ENCODE measurements at regions not wholly inside any gene's neighbourhood (a gene's known extent, or its start where the extent isn't known, plus 50 kb on each side); places are given as distances from the start of the nearest gene placed in this dataset.

- TF ChIP-seq POLR2A (IDR thresholded peaks at IDR 0.05; ENCODE audit: low read length), result no peak
- TF ChIP-seq GATA1 (IDR thresholded peaks at IDR 0.05; ENCODE audit: low read depth, low read length), result no peak
These were observed 96.2 kb upstream of the SNTG2 start for GRCh38 chr2:854460-854859.

Measured in erythroblast (primary cell).